HG03196 (cell line): ENCODE measurements at regions not wholly inside any gene's neighbourhood (a gene's known extent, or its start where the extent isn't known, plus 50 kb on each side); places are given as distances from the start of the nearest gene placed in this dataset.

ENCODE experiments used
- ATAC-seq: cut with Tn5 transposase; IDR thresholded peaks from one replicate; pipeline ENCODE4 v1.9.1; 2021; ENCODE audit not compliant: unreplicated experiment

DNA sequence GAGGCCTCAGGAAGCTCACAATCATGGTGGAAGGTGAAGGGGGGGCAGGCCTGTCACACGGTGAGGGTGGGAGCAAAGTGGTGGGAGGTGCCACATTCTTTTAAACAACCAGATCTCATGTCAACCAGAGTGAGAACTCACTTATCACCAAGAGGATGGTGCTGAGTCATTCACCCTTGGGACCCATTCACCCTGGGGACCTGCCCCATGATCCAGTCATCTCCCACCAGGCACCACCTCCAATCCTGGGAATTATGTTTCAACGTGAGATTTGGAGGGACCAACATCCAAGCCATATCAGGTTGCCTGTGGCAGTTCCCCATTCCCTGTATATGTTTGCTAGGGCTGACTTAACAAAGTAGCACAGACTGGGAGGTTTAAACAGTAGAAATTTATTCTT is 318.4 kb upstream of the CLNK start:
- ATAC-seq: no peak

DNA sequence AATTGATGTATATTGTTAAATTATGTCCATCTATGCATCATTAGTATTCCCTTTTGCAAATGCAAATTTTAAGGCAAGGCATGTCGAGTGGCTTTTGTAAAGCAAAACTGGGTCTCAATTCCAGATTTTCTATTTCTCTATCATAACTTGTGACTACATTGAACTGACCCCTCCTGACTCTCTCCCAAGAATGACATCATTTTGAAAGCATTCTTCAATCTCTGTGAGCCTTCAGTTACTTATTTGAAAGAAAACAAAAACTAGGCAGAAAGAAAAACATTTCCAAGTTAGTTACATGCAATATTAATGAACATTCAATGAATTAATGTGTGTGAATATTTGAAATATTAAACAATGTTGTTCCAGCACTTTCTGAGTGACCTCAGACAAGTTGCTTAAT is 314.3 kb upstream of the CLNK start:
- no peak for ATAC-seq

DNA sequence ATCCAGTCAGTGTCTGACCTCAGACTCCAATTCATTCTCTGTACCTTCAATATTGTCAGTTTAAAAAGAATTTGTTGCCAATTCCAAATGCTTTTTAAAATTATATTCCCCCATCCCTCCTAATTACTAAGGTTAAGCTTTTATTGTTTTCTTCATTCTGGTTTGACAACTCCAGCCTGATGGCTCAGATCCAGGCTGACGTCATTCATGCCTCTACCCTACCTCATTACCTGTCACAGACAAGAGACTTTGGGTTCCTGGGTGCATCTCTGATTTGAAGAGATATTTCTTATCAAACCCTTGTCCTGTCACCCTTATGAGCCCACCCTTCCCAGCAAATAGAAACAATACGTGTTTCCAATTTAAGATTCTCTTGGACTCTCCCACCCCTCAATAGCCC is 300.2 kb upstream of the CLNK start:
- ATAC-seq: no peak

DNA sequence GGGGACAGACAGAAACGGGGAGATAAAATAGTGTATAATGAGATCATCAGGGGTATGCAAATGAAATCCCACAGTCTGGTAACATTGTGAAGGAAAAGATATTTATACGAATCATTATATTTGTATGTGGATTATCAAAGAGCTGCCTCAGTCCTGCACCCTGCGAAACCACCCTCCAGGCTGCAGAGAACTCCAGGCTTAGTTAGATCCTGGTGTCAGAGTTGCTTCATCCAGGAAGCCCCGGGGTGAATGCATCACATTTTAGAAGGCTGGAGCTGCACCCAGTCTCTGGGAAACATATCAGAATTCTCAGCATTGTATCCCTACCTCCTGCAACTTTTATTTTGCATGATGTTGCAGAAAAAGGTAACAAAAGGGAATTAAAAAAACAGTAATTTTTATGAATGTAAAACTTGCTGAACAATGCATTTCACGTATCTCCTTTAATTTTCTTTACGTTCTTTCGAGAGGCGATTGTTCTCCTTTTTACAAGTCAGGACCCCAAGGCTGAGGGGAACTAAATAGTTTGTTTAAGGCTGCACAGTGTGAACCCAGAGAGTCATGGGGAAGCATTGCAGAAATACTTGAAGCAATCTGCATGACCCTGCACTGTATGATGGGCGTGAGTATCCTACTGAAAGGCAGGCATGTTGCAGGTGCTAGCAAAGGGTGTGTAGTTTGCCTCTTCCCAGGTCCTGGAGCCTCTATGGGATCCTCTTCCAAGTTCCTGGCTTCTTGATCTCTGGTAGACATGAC is 299.5 kb upstream of the CLNK start:
- ATAC-seq: no peak

DNA sequence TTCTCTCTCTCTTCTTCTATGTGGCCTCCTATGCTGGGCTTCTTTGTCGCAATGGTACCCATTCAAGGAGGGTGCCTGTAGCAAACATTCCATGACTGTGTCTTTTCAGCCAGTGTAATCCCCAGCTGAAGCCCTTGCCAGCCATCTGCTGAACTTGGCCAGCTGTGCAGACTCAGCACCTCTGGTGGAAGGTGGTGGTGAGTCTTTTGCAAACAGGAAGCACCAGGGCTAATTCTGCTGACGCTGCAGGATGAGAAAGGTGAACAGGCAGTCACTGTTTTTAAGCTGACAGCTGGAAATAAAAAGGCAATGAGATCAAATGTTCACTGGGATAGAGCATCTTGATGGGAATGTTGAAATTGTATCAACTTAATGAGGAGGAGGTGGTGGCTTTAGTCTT is 298.7 kb upstream of the CLNK start:
- no peak for ATAC-seq

DNA sequence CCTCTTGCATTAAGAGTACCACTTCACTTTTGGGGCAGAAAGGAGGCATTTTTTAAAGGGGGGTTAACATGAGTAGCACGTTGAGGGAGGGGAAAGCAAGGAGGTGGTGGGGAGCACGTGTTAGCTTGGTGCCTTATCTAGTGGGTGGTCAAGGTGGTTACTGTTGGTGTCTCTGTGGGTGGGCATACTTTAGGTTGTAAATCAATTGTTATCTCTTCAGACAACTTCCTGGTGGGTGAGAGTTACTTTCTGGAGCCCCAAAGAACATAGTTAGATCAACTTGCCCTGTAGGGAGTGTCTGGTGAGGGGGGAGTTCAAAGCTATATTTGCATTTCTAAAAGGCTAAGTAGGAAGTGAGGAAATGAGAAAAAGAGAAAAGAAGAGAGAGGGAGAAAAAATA is 297.7 kb upstream of the CLNK start:
- ATAC-seq: no peak

DNA sequence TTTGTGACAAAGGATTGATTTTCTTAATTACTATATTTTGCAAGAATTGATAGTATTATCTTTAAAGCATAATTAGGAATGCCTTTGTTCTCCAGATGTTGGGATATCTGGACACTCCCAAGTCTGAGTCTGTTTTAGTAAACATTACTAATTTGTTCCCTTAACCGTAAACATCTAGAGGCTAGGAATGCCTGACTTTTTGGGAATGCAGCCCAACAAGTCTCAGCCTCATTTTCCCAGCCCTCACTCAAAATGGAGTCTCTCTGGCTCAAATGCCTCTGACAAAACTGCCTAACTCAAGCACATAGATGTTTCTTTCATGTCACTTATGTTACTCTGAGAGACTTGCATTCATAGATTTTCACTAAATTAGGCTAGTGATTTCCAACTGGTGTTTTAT is 297.0 kb upstream of the CLNK start:
- no peak for ATAC-seq

DNA sequence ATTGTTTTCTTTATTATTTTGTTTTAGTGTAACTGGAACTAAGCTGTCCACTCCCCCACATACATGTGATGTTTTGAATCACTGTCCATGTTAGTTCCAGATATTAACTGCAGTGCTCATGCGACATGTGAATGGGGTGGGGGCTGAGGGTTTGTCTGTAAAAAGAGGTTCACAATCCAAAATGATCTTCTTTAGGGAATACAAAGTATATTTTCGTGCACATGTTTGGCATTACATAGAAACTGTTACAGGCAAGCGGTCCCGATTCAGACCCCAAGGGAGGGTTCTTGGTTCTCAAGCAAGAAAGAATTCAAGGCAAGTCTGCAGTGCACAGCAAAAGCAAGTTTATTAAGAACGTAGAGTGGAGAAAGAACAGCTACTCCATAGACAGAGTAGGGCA is 296.5 kb upstream of the CLNK start:
- ATAC-seq: no peak

DNA sequence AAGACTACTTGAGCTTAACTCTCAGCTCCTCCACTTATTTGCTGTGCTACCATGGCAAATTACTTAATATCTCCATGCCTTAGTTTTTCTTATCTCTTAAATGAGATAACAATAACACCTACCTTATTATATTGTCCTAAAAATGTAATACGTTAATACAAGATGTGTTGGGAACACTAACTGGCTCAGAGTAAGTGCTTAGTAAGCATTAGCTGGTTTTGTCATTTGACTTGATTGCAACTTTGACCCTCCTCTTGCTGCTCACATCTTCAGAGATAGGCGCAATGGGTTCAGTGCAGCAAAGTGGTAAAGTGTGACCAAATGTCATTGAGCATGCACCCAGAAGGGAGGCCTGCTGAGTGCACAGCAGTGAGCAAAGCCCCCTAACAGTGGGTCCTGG is 294.5 kb upstream of the CLNK start:
- no peak for ATAC-seq

DNA sequence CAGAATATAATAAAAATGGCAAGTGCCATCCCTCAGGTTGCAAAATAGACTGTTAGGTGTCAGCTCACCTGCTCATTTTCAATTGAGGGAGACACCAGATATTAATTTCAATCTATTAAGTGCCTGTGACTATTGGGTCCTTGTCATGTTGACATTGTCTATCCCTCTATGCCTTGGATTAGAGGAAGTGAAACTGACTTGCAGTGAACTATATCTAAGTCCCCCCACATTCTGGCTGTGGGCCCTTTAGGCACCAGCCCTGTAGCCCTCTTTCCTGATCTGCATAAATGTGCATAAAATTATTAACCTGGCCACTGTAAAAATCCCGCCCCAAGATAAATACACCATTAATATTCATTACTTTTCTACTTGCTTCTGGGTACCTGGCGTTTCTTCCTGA is 293.0 kb upstream of the CLNK start:
- no peak for ATAC-seq

DNA sequence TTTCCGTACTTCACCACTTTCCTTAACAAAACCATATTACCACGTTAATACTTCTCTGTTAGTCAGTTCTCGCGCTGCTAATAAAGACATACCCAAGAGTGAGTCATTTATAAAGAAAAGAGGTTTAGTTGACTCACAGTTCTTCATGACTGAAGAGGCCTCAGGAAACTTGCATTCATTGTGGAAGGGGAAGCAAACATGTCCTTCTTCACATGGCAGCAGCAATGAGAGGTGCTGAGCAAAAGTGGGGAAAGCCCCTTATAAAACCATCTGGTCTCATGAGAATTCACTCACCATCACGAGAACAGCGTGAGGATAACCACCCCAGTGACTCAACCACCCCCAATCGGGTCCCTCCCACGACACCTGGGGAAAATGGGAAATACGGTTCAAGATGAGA is 289.8 kb upstream of the CLNK start:
- no peak for ATAC-seq

DNA sequence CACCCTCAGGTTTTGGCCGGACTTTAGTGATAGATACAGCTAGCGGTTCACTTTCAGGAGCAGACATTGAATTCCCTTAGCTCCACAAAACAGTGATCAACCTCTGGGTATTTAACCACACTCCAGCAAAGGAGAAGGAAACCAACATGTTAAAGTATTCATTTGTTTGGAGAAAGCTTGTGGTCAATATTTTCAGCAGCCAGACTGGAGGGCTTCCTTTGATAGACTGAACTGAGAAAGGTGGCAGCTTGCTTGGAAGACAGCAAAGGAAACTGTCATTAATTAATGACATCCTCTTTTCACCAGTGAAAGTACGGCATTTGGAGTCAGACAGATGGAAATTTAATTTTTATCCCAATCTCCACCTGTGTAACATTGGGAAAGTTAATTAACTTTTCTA is 289.1 kb upstream of the CLNK start:
- no peak for ATAC-seq

DNA sequence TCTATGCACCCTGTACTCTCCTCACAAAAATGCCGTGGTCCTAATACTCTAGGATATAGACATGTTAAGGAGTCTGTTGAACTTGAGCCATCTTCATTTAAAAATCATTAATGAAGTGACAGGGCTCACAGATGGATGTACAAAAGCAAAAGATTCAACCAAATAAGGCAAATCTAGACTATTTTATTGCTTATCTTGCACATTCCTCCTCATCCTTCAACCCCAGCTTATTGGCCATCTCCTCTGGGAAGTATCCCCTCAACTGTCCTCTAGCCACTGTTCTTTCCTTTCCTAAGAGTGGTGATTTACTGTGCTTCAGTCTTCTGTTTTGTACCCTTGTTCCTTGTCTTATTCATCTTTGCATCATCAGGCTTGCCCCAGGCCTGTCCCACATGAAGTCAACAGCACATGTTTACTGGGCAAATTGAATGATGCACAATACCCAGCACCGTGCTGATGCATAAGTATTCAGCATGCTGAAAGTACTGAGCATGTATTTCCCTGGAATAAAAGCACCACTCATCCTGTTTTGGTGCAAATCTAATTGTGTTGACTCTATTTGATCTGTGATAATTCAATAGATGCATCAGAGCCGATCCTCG is 287.3 kb upstream of the CLNK start:
- ATAC-seq: no peak

DNA sequence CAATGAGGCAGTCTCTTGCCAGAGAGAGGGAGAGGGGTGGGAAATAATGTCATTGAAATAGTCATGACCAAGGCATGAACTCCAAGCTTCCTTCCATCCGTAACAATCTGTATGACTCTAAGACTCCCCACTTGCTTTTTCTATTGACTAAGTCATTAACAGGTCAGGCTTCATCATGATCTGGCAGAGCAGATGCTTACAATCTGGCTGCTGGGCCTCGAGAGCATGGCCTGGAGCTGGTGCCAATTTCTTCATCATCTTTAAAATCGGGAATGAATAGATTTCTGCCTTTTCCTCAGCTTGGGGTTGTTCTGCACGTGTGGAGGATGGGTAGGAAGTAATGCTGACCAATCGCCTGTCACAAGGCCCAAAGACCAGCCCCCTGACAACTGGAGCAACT is 280.6 kb upstream of the CLNK start:
- no peak for ATAC-seq

DNA sequence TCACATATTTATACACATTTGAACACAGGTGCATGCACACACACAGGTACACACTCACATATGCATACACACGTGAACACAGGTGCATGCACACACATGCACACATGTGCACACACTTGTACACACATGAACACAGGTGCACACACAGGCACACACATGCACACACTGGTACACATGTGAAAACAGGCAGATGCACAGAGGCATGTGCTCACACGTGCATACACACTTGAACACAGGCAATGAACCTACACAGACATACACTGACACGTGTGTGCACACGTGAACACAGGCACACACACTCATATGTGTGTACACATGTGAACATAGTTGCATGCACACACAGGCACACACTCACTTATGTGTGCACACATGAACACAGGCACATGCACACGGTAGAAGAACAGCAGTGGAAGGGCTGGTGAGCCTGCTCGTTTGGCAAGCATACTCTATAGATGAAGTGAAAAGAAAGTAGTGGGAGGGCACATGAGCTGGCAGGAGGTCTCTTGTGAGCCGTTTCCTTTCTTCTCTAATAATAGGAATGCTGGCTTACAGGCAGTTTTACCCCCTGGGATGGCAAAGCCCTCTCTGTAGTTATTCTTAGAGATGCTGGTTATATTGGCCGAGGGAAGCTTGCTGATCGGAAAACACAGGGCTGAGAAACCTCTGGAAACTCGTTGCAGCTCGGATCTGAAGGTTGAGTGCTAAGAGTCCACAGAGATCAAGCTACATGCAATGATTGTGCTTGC is 279.6 kb upstream of the CLNK start:
- no peak for ATAC-seq

DNA sequence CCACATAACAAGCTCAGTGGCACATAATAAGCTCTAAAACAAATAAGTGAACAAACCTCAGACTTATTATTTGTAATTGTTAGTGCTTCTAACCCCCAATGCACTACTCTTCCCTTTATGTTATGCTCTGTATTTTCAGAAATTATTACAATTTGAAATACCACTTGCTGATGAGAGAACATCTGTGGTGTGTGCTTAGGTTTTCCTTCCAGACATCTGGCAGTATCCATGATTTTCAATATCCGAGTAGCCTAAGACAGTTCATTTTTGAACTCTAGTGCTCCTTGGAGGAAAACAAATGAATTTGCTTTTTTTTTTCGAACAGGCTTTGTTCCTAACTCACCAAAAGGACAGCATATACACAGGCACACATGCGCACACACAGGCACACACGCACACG is 278.7 kb upstream of the CLNK start:
- no peak for ATAC-seq

DNA sequence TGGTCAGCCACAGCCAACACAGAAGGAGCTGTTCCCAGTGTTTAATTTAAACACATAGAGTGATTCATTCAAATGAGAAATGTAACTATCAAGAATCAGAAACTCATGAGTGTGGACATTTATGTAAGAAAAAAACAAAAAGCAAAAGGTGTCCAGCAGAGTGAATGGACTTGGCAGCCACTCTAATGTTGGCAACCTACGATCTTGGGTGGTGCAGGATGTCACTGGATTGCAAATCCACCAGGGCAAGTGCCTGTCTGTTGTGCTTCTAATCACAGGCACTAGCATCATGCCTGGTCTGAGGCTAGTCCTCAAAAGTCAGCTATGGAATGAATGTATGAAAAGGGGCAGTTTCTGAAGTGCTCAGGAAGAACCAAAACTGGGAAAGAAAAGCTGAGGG is 277.7 kb upstream of the CLNK start:
- no peak for ATAC-seq

DNA sequence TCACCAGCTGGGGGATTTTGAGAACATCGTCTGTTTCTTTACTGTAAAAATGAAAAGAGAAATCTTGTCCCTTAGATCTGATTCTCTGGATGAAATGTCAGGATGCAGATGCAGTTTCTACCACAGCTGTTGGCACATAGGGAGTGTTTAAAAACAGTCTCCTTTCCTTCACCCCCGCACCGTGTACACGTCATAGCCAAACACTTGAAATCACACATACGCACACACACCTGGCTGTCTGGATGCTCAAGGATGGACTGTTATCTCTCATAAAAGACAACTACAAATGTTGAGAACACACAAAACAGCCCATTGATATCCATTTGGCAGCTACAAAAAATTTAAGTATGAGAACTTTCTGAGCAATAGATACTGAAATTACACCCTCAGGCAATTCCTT is 275.8 kb upstream of the CLNK start:
- no peak for ATAC-seq

DNA sequence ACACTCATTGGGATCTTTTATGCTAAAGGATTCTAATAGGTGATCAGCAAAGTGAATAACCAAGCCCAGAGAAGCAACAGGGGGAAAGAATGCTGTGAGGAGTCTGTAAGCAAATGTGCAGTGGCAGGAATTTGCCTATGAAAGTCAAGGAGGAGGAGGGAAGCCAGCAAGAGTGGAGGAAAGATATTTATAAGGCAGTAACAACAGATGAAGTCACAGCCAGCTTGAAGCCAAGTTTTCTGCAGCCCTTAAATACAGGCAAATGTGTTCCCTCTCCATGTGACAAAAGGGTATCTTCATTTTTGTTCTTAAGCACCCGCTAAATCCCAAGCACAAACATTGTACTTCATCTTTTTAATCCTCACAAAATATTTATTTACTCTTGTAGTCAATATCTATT is 275.0 kb upstream of the CLNK start:
- no peak for ATAC-seq

DNA sequence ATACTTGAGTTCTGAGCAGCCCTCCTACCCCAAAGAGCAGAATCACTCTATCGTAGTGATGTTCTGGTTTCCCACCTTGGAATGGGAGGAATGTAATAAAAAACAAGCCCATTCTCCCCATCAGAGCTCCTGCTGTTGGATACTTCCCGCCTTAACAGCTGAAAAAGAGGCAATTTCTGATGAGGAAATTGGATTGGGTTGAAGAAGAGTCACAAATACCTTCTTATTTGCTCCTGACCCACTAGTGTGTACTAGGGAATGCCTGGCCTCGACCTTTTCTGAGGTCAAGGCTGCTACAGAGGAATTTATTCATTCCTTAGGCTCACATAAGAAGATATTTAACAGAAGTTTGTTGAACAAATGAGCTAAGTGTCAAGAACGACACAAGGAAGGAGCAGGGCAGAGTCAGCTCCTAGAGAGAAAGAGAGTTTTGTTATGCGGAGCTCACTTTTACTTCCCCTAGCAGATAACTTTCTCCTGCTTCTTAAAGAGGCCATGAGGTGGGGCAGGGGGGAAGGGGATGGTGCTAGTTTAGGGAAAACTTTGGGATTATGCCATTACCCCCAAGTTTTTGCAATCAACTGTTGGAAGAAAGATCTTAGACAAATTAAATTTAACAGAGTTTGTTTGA is 273.8 kb upstream of the CLNK start:
- no peak for ATAC-seq

DNA sequence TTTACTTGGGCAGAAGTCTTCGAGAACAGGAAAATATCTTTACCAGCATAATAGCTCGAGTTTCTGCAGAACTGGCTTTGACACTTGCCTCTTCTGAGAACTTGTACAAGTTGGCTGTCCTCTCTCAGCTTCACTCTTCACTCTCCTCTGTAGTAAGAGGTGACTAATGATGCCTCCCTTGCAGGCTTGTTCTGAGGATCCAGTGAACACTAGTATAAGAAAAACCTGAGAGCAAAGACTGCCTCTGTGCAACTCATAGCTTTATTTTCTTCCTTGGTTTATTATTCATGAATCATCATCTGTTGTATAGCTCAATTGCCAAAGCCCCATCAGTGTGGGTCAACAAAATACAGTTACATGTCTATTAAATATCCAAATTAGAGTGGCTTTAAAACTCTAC is 266.7 kb upstream of the CLNK start:
- no peak for ATAC-seq
